Brain microvascular endothelial cell (primary cell): ENCODE measurements at regions not wholly inside any gene's neighbourhood (a gene's known extent, or its start where the extent isn't known, plus 50 kb on each side); places are given as distances from the start of the nearest gene placed in this dataset.

Source experiments
- DNase-seq: peaks from one replicate; pipeline ENCODE4 v3.0.0-alpha.2; 2020
- H3K27ac ChIP-seq: fragments of 250-450 bp; sonication (Bioruptor Pico); 2 replicates; pipeline ENCODE4 v1.5.1; 2020; ENCODE audit warnings: mild to moderate bottlenecking, moderate library complexity
- H3K27me3 ChIP-seq: fragments of 250-450 bp; sonication (Bioruptor Pico); replicated peaks from 2 replicates; pipeline ENCODE4 v1.5.1; 2020; ENCODE audit warnings: mild to moderate bottlenecking
- H3K36me3 ChIP-seq: fragments of 250-450 bp; sonication (Bioruptor Pico); replicated peaks from 2 replicates; pipeline ENCODE4 v1.5.1; 2020; ENCODE audit warnings: mild to moderate bottlenecking
- H3K4me3 ChIP-seq: 2 replicates; pipeline ENCODE4 v1.5.1; 2011; ENCODE audit warnings: low read depth, mild to moderate bottlenecking, control low read depth, low read length, moderate library complexity
- CTCF ChIP-seq: IDR thresholded peaks from 2 replicates; pipeline ENCODE4 v1.5.1; 2011; ENCODE audit warnings: low read depth, mild to moderate bottlenecking, moderate library complexity, low read length, control low read depth, inconsistent platforms; ENCODE audit errors: missing control alignments
- in situ Hi-C: cut with HindIII; loops from 2 replicates; pipeline ENCODE4 v1.10.0; 2017; ENCODE audit warnings: low sequenced_read_pairs, low pct_ligation_motif_present

- Histone ChIP-seq H3K27ac (no peak overlapping the region), H3K4me3 (no peak overlapping the region), H3K27me3 (peaks cover 77% of the 10 kb centered on the region), H3K36me3 (no peaks in the 10 kb centered on the region)
- in situ Hi-C loops: no loop called here
- no peak for TF ChIP-seq CTCF
- DNase-seq: no peak
Observed at GRCh38 chr5:176742246-176743105, 67.9 kb upstream of the UNC5A start.

DNA sequence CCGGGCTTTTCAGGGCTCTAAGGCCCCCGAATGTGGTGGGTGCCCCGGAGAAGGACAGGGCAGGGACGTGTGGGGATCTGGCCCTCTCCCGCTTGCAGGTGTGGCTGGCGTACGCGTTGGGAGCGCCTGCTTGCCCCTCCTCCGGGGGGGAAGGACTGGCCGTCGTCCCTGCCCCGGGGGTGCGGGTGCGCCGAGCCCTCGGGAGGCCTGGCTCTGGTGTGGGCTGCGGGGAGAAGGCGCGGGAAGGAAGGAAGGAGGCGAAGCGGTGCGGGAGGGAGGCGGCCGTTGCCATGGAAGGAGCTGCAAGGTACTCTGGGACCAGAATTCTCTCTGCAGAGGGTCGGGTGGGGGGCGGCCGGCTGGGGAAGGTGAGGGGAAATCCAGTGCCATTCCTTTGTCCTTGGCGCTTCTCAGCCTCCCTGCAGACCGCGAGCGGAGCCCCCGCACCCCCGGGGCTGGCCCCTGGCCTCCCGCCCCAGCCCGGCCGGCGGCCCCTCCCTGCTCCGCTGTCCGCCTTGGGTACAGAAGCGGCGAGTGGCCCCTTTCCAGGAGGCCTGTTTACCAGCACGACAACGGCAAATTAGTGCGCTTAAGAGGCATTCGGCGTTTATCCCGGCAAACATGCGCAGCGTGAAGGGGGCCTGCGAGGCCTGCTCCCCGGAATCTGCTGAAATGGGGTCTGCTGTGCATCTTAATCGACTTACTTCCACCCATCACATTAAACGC lies 67.1 kb upstream of the UNC5A start:
- Histone ChIP-seq H3K4me3 (no peak overlapping the region), H3K36me3 (no peaks in the 10 kb centered on the region), H3K27me3 (peaks cover 72% of the 10 kb centered on the region), H3K27ac (no peak overlapping the region)
- no peak for DNase-seq
- no peak for TF ChIP-seq CTCF
- in situ Hi-C loops: no loop called here

GRCh38 chr5:176743868-176744583 lies 66.3 kb upstream of the UNC5A start:
- Histone ChIP-seq H3K27ac (no peak overlapping the region), H3K36me3 (no peaks in the 10 kb centered on the region), H3K27me3 (peaks cover 65% of the 10 kb centered on the region), H3K4me3 (no peak overlapping the region)
- TF ChIP-seq CTCF: no peak
- DNase-seq: no peak
- in situ Hi-C loops: no loop called here

DNA sequence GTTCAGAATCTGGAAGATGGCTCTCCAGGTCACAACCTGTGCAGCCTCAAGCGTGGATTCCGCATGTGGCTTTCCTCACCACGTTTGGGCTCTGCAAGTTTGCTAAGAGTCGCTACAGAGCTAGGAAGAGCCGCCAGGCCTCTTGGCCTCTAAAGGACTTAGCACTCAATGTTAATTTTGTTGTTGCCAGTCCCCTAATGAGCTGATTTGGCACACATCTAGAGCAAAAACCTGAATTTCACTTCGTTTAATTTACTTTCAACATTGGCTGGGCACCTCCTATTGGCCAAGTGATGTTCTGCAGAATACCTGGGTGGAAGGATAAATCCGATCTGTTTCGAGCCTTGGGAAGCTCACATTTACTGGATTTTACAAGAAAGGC lies 65.8 kb upstream of the UNC5A start:
- Histone ChIP-seq H3K36me3 (no peaks in the 10 kb centered on the region), H3K27me3 (peaks cover 61% of the 10 kb centered on the region), H3K4me3 (no peak overlapping the region), H3K27ac (no peak overlapping the region)
- TF ChIP-seq CTCF: peak; percentile 47
- in situ Hi-C loops: no loop called here
- DNase-seq: no peak

GRCh38 chr5:176747670-176748072 lies 62.7 kb upstream of the UNC5A start:
- DNase-seq: no peak
- peaks cover 35% of the 10 kb centered on the region for H3K27me3 ChIP-seq
- H3K27ac ChIP-seq: no peak overlapping the region
- in situ Hi-C loops: no loop called here
- H3K4me3 ChIP-seq: no peak overlapping the region
- TF ChIP-seq CTCF: no peak
- H3K36me3 ChIP-seq: no peaks in the 10 kb centered on the region
